CD1c-positive myeloid dendritic cell (primary cell): ENCODE measurements at regions not wholly inside any gene's neighbourhood (a gene's known extent, or its start where the extent isn't known, plus 50 kb on each side); places are given as distances from the start of the nearest gene placed in this dataset.

ENCODE experiments used
- DNase-seq: peaks from one replicate; pipeline ENCODE4 v3.0.0-alpha.2; 2016; ENCODE audit errors: extremely low spot score

DNA sequence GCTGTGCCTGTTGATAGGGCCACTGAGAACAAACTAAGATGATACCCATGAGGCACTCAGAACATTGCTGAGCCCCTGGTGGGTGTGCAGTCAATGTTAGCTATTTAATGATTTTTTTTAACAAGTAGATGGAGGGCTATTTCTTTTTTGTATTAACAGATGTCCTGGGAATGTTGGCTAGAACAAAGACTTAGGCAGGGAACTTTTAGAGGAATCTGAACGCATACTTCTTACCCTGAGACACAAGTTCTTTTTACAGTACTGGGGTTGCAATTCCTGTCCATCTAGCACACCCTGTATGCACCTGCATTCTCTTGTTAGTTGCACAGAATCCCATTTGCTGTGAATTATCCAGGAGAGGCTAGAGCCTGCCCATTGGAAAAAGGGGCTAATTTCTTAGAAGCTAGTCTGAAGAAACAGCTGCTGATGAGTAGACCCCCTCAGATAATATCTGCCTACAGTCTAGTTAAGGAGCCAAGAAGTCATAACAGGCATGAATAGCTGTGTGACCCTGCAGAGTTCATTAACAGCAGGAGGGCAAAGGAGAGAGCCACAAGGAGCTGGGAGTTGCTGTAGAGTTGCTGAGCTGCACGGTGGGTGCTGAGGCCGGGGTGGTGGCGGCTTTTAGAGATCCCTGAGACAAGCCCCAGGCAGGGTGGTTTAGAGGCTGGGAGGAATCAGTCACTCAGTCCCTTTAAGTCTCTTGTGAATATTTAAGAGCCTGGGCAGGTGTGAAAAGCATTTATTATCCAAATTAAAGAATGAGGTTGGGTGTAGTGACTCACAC, 103.7 kb upstream of the FZD8 start:
- no peak for DNase-seq

DNA sequence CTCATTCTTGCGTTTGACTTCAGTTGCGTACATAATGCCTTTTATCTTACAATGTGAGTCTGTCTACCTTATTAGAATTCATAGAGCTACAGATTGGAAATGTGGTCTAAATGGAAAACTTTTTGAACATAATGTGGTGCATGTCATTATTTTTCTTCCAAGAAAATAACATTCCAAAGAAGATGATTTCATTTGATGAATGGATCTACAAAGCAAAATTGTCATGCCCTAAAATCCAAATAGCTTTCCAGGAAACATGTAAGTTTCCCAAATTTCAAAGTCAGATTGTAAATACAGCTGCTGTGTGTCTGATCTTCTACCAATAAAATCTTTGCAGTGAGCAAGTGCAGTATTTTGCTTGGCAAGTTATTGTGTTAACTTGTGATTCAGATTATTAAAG, 101.8 kb upstream of the FZD8 start:
- no peak for DNase-seq

DNA sequence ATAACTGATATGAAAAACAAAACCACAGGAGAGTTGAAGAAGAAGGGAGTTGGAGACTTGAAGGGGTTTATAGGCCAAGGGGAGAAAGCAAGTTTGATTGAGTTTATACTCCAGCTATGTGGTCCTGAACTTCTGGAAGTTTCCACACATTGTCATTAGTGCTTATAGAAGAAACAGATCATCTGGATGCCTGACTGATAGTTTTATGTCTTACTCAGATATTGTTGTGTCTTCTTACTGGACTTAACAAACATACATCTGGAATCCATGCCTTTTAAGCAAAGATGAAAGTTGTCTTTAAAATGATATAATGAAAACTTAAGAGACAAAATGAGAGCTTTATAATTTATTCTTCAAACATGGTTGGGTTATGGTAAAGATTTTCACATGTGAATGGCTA, 101.3 kb upstream of the FZD8 start:
- DNase-seq = no peak

DNA sequence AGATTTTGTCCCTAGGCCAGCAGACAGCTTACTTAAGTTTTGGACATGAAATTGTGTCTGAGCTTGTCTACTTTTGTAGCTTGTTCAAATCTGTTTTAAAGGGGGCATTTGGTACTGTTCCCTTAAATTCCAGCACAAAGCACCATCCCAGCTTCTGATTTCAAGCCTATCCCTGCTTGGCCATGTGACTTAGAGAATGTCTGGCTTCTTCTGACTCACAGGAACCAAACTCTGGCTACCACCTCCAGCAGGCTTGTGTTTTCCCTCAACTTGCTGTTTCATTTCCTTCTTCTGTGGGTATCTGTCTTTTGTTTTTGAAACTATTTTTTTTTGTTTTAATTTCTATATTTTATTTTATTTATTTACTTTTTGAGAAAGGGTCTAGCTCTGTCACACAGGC, 97.9 kb upstream of the FZD8 start:
- DNase-seq = no peak

- DNase-seq = no peak
Measured at GRCh38 chr10:35735412-35735811, 93.3 kb upstream of the FZD8 start.

DNA sequence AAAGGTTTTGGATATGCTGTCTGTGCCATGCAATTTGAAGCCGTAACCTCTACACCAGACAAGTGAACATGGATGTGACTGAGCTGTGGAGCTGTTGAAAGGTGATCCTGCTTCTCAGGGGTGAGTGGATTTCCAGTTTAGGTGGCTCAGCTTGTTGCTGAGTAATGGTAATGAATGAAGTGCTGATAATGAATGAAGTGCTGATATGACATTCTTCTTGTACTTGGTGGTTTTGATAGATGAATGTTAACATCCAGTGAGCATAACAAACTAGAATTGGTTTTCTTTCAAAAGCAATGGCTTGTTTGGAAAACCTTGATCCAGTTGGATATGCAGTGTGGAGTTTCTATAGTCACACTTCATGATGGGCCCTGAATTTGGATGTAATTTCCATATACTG, 89.7 kb upstream of the FZD8 start:
- no peak for DNase-seq

DNA sequence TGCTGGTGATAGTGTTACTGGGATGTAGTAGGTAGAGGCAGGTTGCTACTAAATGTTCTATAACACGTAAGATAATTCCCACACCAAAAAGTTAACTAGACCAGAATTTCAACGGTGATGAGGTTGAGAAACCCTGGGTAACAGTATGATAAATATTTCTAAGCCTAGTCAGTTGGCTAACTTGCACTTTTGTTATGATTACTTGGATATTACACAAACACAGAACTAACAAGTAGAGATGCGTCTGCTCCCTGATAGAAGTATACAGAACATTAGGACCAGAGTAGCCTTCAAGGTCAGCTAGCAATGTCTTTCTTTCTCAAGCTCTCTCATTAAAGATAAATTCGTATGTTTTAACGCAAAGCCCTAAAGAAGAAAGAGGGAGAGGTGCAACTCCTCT, 86.2 kb upstream of the FZD8 start:
- no peak for DNase-seq

DNA sequence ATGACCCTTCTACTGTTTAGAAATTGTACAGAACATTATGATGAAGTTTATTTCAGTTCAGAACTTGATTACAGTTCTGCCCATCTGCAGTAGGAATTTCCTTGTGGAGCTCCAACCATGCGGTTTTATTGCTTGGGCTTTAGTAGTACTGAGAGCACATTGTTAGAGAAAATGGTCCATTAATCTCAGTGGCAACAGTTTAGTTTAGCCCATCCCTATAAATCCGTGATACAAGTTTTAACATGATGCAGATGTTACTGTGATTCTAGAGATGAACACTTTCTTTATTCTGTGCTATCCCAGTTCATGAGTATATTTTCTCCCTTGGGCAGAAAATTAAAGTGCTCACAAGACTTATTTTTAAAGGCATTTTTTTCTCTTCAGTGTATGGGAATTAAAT, 84.8 kb upstream of the FZD8 start:
- no peak for DNase-seq

GRCh38 chr10:35723992-35724391, 81.9 kb upstream of the FZD8 start:
- no peak for DNase-seq

DNA sequence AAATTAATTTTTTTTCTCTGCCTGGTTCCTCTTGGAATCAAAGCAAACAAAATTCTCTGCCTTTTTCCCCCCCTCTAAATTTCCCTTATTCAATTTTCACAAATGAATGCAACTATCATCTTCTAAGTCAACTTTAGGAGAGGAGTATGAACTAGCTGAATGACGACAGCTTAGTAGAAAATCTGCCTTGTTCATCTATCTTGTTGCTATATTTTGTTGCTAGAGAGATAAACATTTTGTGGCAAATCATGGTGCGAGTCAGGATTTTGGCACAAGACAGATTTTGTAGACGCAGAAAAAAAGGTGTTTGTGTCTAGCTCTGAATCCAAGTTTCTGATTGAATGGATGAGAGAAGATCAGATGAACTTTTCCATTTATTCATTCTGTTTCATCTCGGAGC, 81.0 kb upstream of the FZD8 start:
- no peak for DNase-seq

DNA sequence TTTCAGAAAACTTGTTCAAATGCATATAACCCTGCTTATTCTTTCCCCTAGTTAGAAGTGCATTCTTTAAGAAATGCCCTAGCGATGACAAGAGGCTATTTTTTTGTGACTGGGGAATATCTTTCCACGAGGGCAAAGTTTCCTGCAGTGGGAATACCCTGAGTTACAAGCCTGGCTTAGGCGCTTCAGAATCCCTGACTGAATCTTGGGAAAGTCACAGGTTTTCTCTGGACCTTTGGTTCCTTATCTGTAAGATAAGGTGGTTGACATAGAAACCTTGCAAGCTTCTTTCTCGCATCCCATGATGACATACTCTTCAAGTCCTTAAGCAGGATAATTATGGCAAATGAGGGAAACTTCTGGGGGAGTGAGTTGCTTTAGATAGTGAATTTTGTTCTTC, 80.5 kb upstream of the FZD8 start:
- DNase-seq = no peak

DNA sequence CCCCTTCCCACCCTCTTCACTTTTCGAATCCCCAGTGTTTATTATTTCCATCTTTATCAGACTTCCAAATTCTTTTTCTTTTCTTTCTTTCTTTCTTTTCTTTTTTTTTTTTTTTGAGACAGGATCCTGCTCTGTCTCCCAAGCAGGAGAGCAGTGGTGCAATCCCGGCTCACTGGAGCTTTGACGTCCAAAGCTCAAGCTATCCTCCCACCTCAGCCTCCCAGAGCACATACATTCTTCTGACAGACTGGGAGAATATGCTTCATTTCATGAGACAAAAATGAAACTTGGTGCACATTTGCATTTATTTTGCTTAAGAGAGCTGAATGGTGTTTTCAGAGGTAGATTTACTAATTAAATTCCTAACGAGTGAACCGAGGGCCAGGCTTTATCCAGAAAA, 80.1 kb upstream of the FZD8 start:
- DNase-seq = no peak

DNA sequence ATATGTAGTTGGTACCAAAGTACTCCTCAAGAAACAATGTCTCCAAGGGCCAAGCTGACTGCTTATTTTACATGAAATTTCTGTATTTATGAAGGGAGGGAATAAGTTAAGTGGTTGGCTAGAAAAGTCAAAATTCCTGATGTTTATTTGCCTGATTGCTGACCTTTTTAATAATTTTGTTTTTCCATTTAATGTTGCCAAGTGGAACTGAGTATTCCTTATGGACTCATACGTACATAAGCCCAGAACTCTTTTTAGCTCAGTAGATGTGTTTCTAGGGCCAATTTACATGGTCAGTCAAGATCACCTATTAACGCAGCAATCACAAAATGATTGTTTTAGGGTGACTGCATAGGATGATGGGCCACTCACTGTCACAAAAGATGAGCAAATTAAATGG, 78.3 kb upstream of the FZD8 start:
- DNase-seq = no peak

GRCh38 chr10:35716776-35717175, 74.7 kb upstream of the FZD8 start:
- no peak for DNase-seq

DNA sequence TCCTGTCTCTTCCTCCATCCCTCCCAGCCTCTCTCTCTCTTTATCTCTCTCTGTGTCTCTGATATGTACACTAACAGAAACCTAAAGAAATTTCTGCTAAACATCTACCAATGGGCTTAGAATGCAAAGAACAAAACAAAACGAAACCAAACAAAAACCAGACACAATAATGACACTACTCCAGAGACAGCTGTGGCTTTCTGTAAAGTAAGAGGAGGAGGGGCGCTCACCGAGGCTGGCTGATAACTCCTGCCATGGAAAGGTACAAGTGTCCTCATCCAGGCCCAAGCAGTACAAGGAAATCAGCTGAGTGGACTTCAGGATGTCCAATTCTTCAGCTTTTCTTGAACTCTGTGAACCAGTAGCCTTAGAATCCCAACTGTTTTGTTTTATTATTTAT, 70.4 kb upstream of the FZD8 start:
- no peak for DNase-seq

DNA sequence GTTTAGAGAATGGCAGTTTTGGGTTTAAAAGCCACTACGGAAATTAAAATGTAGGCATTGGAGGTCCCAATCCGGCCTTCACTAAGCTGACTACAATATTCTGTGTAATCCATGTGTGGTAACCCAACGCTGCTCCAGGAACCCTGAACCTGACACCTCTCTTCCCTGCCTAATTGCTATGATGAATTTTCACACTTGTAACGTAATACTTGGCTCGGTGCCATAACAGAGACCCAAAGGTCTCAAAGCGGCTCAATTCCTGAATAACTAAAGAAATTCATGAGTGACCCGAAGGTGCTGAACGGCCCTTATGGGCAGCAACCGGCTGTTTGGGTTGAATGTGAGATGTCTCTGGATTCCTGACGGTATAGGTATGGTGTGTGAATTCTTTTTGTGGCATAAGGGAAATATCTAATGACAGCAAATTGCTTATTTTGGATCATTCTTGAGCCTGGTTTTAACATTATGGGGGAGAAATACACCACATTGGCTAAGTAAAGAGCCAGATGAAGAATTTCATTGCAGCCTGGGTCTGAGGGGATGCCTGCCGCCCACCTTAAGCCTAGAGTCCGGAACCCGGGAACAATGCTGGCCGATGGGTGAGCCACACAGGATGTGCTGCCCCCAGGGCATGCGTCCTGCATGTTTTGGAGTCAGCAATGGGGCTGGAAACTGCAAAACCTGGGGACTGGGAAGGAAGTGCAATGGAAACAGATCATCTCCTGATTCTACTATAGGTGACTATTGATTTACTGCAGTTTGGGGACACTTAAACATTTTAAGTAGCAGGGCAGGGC, 69.7 kb upstream of the FZD8 start:
- no peak for DNase-seq

- DNase-seq = no peak
Measured at GRCh38 chr10:35707642-35708425, 65.7 kb upstream of the FZD8 start.

- no peak for DNase-seq
Measured at GRCh38 chr10:35706959-35707358, 64.9 kb upstream of the FZD8 start.

- DNase-seq = no peak
Measured at GRCh38 chr10:35705671-35706070, 63.6 kb upstream of the FZD8 start.

GRCh38 chr10:35705051-35705450, 63.0 kb upstream of the FZD8 start:
- no peak for DNase-seq

- DNase-seq = no peak
Measured at GRCh38 chr10:35704401-35704800, 62.3 kb upstream of the FZD8 start.

- DNase-seq = no peak
Measured at GRCh38 chr10:35700487-35700882, 58.4 kb upstream of the FZD8 start.
